Esophagus squamous epithelium (tissue), 4 donors: ENCODE measurements at regions not wholly inside any gene's neighbourhood (a gene's known extent, or its start where the extent isn't known, plus 50 kb on each side); places are given as distances from the start of the nearest gene placed in this dataset.

Experiments used
- POLR2A ChIP-seq, 4 donors: fragments of 450-650 bp; IDR thresholded peaks; one replicate each; pipeline ENCODE4 v1.6.1; 2017; ENCODE audit warnings: antibody characterized with exemption in 4 of 4, mild to moderate bottlenecking in 4 of 4, moderate library complexity in 3 of 4
- TF ChIP-seq, protein P1 (sequence below), 6 experiments: fragments of 450-650 bp in 4 of 6; fragments of 200-600 bp in 2 of 6; sonication (generic) in 2 of 6; IDR thresholded peaks; one replicate each; pipeline ENCODE4 v1.5.1; 2016 to 2019; ENCODE audit warnings: antibody characterized with exemption in 6 of 6, mild to moderate bottlenecking in 4 of 6, moderate library complexity in 4 of 6

DNA sequence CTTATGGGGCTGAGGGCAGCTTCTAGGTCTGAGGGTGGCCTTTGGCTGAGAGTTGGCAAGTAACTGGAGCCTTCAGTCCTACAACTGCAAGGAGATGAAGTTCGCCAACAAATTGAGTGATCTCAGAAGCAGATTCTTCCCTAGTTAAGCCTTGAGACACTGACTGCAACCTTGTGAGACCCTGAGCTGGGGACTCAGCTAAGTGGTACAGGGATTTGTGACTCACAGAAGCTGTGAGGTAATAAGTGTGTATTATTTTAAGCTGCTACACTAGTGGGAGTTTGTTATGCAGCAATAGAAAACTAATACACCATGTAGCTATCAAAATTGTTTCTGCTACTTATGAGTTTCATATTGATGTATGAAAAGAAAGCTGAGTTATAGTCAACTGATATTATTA lies 279.2 kb downstream of the PIK3R1 start:
- TF ChIP-seq, protein P1, sequence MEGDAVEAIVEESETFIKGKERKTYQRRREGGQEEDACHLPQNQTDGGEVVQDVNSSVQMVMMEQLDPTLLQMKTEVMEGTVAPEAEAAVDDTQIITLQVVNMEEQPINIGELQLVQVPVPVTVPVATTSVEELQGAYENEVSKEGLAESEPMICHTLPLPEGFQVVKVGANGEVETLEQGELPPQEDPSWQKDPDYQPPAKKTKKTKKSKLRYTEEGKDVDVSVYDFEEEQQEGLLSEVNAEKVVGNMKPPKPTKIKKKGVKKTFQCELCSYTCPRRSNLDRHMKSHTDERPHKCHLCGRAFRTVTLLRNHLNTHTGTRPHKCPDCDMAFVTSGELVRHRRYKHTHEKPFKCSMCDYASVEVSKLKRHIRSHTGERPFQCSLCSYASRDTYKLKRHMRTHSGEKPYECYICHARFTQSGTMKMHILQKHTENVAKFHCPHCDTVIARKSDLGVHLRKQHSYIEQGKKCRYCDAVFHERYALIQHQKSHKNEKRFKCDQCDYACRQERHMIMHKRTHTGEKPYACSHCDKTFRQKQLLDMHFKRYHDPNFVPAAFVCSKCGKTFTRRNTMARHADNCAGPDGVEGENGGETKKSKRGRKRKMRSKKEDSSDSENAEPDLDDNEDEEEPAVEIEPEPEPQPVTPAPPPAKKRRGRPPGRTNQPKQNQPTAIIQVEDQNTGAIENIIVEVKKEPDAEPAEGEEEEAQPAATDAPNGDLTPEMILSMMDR (IDR thresholded peaks at IDR 0.05), result no peak
- no peak for TF ChIP-seq POLR2A (IDR thresholded peaks at IDR 0.05)
